Panc1 (cell line): ENCODE measurements at regions not wholly inside any gene's neighbourhood (a gene's known extent, or its start where the extent isn't known, plus 50 kb on each side); places are given as distances from the start of the nearest gene placed in this dataset.

Source experiments
- ATAC-seq: fragments of 200-7000 bp; cut with Tn5 transposase; 2 replicates; pipeline ENCODE4 v1.9.1; 2020; ENCODE audit warnings: mild to moderate bottlenecking, moderate library complexity
- BruUV-seq: library from RNA; stranded (reverse); fragments of 400-500 nt; replicated peaks from 2 replicates; lab custom pipeline; 2021; lab: Mats Ljungman, UMichigan
- CTCF ChIA-PET: fragments of 300-600 bp; sonication (Branson Sonifier 250); formaldehyde crosslinking; loops from one replicate; lab custom pipeline; 2022; ENCODE audit warnings: antibody characterized with exemption; lab: Charles Lee
- POLR2A ChIA-PET: fragments of 300-600 bp; sonication (Branson Sonifier 250); formaldehyde crosslinking; loops from one replicate; lab custom pipeline; 2022; ENCODE audit warnings: antibody characterized with exemption; lab: Charles Lee
- DNase-seq: peaks from one replicate; pipeline ENCODE4 v3.0.0-alpha.2; 2010; ENCODE audit warnings: low read depth, low spot score
- H3K27ac ChIP-seq: 2 replicates; pipeline ENCODE4 v1.5.1; 2011; ENCODE audit warnings: mild to moderate bottlenecking, low read length, inconsistent platforms
- H3K27me3 ChIP-seq: fragments of 200-500 bp; sonication (Bioruptor generic); 2 replicates; pipeline ENCODE4 v1.6.0; 2014; ENCODE audit warnings: low read length, inconsistent platforms; ENCODE audit not compliant: control insufficient read depth, insufficient read depth
- H3K36me3 ChIP-seq: fragments of 200-500 bp; sonication (Bioruptor generic); 2 replicates; pipeline ENCODE4 v1.5.1; 2014; ENCODE audit warnings: inconsistent platforms, mild to moderate bottlenecking, low read length, moderate library complexity; ENCODE audit not compliant: control insufficient read depth, insufficient read depth
- H3K4me1 ChIP-seq: 2 replicates; pipeline ENCODE4 v1.5.1; 2011; ENCODE audit warnings: inconsistent platforms, mild to moderate bottlenecking, low read length, moderate library complexity; ENCODE audit not compliant: control insufficient read depth, insufficient read depth
- H3K4me3 ChIP-seq, 2 experiments: 2 replicates each; pipeline ENCODE4 v1.5.1; 2011 to 2012; ENCODE audit warnings: low read depth in 2 of 2, low read length in 2 of 2, mild to moderate bottlenecking in 2 of 2, inconsistent platforms in 1 of 2, moderate library complexity in 1 of 2
- H3K9me3 ChIP-seq: fragments of 200-500 bp; sonication (Bioruptor generic); 2 replicates; pipeline ENCODE4 v1.5.1; 2014; ENCODE audit warnings: low read depth, mild to moderate bottlenecking, inconsistent platforms, low read length, moderate library complexity; ENCODE audit not compliant: control insufficient read depth, insufficient read depth
- POLR2AphosphoS5 ChIP-seq: IDR thresholded peaks from 2 replicates; pipeline ENCODE4 v1.6.1; 2012; ENCODE audit warnings: mild to moderate bottlenecking, low read depth, low read length, moderate library complexity
- REST ChIP-seq, 2 experiments: IDR thresholded peaks; 2 replicates each; pipeline ENCODE4 v1.6.1; 2011 to 2012; ENCODE audit warnings: low read depth in 2 of 2, control low read depth in 1 of 2, low read length in 1 of 2, mild to moderate bottlenecking in 1 of 2, moderate library complexity in 1 of 2; ENCODE audit not compliant: insufficient read depth in 1 of 2
- SIN3A ChIP-seq: IDR thresholded peaks from 2 replicates; pipeline ENCODE4 v1.6.1; 2012; ENCODE audit warnings: low read depth, mild to moderate bottlenecking, low read length, moderate library complexity, borderline replicate concordance; ENCODE audit not compliant: insufficient read depth
- TCF7L2 ChIP-seq: IDR thresholded peaks from 2 replicates; pipeline ENCODE4 v1.6.1; 2011; ENCODE audit warnings: mild to moderate bottlenecking, low read depth, low read length, inconsistent platforms
- in situ Hi-C: cut with HindIII; loops from 2 replicates; pipeline ENCODE4 v1.10.0; 2016; ENCODE audit warnings: low sequenced_read_pairs, low pct_unique_long_range_greater_than_20kb
- intact Hi-C: fragments of 100-400 bp; cut with micrococcal nuclease; formaldehyde crosslinking; loops from one replicate; pipeline ENCODE4 v1.10.0; 2022; ENCODE audit not compliant: unreplicated experiment
- TF ChIP-seq, protein P1 (sequence below): fragments of 450-650 bp; IDR thresholded peaks from 2 replicates; pipeline ENCODE4 v1.5.1; 2017; ENCODE audit warnings: mild to moderate bottlenecking

- ChIA-PET POLR2A (no interaction called here), CTCF (no interaction called here)
- Histone ChIP-seq H3K9me3 (peaks cover under 1% of the 10 kb centered on the region; the same call in 1 of the 2 replicates), H3K4me1 (no peaks in the 10 kb centered on the region), H3K36me3 (no peaks in the 10 kb centered on the region), H3K27ac (no peak overlapping the region), H3K4me3 (no peak overlapping the region), H3K27me3 (peaks cover 2% of the 10 kb centered on the region; the same call in 1 of the 2 replicates)
- in situ Hi-C loops, result no loop called here
- ATAC-seq, result peak; percentile 37
- BruUV-seq, result no TSS peak
- intact Hi-C loops, result no loop called here
- TF ChIP-seq SIN3A, result no peak
- TF ChIP-seq, protein P1, sequence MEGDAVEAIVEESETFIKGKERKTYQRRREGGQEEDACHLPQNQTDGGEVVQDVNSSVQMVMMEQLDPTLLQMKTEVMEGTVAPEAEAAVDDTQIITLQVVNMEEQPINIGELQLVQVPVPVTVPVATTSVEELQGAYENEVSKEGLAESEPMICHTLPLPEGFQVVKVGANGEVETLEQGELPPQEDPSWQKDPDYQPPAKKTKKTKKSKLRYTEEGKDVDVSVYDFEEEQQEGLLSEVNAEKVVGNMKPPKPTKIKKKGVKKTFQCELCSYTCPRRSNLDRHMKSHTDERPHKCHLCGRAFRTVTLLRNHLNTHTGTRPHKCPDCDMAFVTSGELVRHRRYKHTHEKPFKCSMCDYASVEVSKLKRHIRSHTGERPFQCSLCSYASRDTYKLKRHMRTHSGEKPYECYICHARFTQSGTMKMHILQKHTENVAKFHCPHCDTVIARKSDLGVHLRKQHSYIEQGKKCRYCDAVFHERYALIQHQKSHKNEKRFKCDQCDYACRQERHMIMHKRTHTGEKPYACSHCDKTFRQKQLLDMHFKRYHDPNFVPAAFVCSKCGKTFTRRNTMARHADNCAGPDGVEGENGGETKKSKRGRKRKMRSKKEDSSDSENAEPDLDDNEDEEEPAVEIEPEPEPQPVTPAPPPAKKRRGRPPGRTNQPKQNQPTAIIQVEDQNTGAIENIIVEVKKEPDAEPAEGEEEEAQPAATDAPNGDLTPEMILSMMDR, result no peak
- no peak for TF ChIP-seq REST (IDR thresholded peaks at IDR 0.05; ENCODE audit: insufficient read depth in 1 of 2, low read depth in 2 of 2, low read length in 1 of 2)
- TF ChIP-seq POLR2AphosphoS5, result no peak
- no peak for TF ChIP-seq TCF7L2
- no peak for DNase-seq
These were observed 64.3 kb upstream of the TTC34 start for GRCh38 chr1:2865571-2866421.

DNA sequence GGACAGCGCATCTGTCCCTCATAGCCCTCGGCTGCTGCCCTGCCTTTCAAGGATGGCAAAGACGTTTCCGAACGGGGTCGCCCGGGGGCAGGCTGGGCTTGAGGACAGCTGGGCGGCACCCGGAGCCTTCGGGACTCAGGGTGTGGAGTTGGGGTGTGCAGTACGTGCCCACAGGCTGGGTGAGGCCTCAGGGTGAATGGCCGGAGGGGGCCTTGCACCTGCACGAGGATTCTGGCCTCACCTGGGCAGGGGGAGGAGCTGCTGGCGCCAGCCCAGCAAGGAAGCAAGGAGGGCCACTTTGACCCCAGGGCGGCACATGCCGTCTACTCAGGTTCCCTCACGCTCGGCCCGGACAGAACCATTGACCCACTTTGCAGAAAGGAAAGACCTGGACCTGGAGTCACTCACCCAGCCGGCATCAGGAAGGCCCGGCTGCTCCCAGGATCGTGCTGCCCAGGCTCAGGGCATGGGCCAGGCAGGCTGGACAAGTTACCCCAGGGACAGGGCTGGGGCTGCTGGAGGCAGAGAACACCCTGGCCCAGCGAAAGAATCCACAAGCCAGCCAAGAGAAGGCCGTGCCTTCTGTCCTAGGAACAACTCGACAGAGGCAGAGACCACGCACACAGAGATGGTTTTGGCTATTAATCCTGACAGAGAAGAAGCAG is 65.1 kb upstream of the TTC34 start:
- H3K27ac ChIP-seq, result no peak overlapping the region
- POLR2A ChIA-PET, result no interaction called here
- no TSS peak for BruUV-seq
- DNase-seq (no peak), ATAC-seq (no peak)
- H3K9me3 ChIP-seq, result peaks cover 8% of the 10 kb centered on the region; the same call in 1 of the 2 replicates
- in situ Hi-C loops, result no loop called here
- no peaks in the 10 kb centered on the region for H3K36me3 ChIP-seq
- no peak overlapping the region for H3K4me3 ChIP-seq
- no peak for TF ChIP-seq REST (IDR thresholded peaks at IDR 0.05; ENCODE audit: insufficient read depth in 1 of 2, low read depth in 2 of 2, low read length in 1 of 2)
- CTCF ChIA-PET, result no interaction called here
- intact Hi-C loops, result no loop called here
- no peaks in the 10 kb centered on the region for H3K4me1 ChIP-seq
- peaks cover 2% of the 10 kb centered on the region; the same call in 1 of the 2 replicates for H3K27me3 ChIP-seq
